Smooth muscle cell (in vitro differentiated cells): ENCODE measurements at regions not wholly inside any gene's neighbourhood (a gene's known extent, or its start where the extent isn't known, plus 50 kb on each side); places are given as distances from the start of the nearest gene placed in this dataset.

Experiments used
- DNase-seq: peaks from one replicate; lab custom pipeline; 2025; ENCODE audit not compliant: unreplicated experiment; lab: John Stamatoyannopoulos, UW
- H2AFZ ChIP-seq: fragments of 200-600 bp; sonication (generic); 2 replicates; pipeline ENCODE4 v1.6.0; 2016; ENCODE audit warnings: antibody characterized with exemption, low read depth, mild to moderate bottlenecking
- H3F3A ChIP-seq: fragments of 200-600 bp; sonication (generic); 2 replicates; pipeline ENCODE4 v1.6.0; 2017; ENCODE audit warnings: antibody characterized with exemption, low read depth
- H3K27ac ChIP-seq: fragments of 200-600 bp; sonication (generic); 2 replicates; pipeline ENCODE4 v1.5.1; 2016; ENCODE audit warnings: low read depth, mild to moderate bottlenecking
- H3K27me3 ChIP-seq: fragments of 200-600 bp; sonication (generic); 2 replicates; pipeline ENCODE4 v1.6.1; 2016; ENCODE audit warnings: low read depth, mild to moderate bottlenecking
- H3K36me3 ChIP-seq: fragments of 200-600 bp; sonication (generic); 2 replicates; pipeline ENCODE4 v1.5.1; 2016; ENCODE audit warnings: low read depth
- H3K4me1 ChIP-seq: fragments of 200-600 bp; sonication (generic); 2 replicates; pipeline ENCODE4 v1.5.1; 2016; ENCODE audit warnings: low read depth
- H3K4me2 ChIP-seq: fragments of 200-600 bp; sonication (generic); 2 replicates; pipeline ENCODE4 v1.6.0; 2016; ENCODE audit warnings: mild to moderate bottlenecking
- H3K4me3 ChIP-seq: fragments of 200-600 bp; sonication (generic); 2 replicates; pipeline ENCODE4 v1.5.1; 2016; ENCODE audit warnings: mild to moderate bottlenecking
- H3K79me2 ChIP-seq: fragments of 200-600 bp; sonication (generic); 2 replicates; pipeline ENCODE4 v1.6.0; 2016; ENCODE audit warnings: low read depth, mild to moderate bottlenecking
- H3K9ac ChIP-seq: fragments of 200-600 bp; sonication (generic); 2 replicates; pipeline ENCODE4 v1.6.0; 2016; ENCODE audit warnings: low read depth
- H3K9me3 ChIP-seq: fragments of 200-600 bp; sonication (generic); replicated peaks from 2 replicates; pipeline ENCODE4 v1.5.1; 2016; ENCODE audit warnings: low read depth
- H4K20me1 ChIP-seq: fragments of 200-600 bp; sonication (generic); 2 replicates; pipeline ENCODE4 v1.6.0; 2016; ENCODE audit warnings: low read depth
- WGBS: methylation state at CpG from one replicate; pipeline ENCODE4 v1.1.7; 2016; ENCODE audit warnings: low lambda C conversion rate; 5-methylcytosine and 5-hydroxymethylcytosine counted together
- TF ChIP-seq, protein P1 (sequence below): fragments of 200-600 bp; sonication (generic); IDR thresholded peaks from 2 replicates; pipeline ENCODE4 v1.5.1; 2017; ENCODE audit warnings: borderline replicate concordance, mild to moderate bottlenecking, antibody characterized with exemption; ENCODE audit not compliant: insufficient read depth, poor library complexity, severe bottlenecking

DNA sequence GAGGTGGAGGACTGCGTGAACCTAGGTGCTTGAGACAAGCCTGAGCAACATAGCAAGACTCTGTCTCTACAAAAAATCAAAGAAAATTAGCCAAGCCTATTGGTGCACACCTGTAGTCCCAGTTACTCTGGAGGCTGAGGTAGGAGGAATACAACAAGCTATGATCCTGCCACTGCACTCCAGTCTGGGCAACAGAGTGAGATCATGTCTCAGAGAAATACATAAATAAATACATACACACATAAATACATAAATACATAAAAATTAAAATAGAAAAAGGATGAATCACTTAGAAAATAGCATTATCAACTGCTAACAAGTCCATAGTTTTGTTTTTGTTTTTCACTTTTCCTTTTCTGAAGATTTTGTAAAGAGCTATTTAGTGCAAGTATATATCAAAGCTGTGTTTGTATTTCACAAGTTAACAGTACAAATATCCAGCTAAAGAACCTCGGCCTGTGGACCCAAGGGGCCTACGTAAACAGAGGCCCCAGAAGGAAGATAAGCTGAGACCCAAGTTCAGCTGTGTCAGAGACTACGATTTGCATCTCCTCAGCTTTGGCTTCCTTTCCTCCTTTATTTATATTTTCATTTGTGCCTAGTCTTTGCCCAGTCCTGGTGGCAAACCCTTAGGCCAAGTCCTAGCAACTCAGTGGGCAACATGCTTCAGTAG is 67.1 kb upstream of the ROBO2 start:
- H3K9me3 ChIP-seq, result no peaks in the 10 kb centered on the region
- H3K4me3 ChIP-seq, result no peak overlapping the region
- no peak for DNase-seq
- no peak overlapping the region for H3K9ac ChIP-seq
- no peaks in the 10 kb centered on the region for H4K20me1 ChIP-seq
- H3F3A ChIP-seq, result no peaks in the 10 kb centered on the region
- TF ChIP-seq, protein P1, sequence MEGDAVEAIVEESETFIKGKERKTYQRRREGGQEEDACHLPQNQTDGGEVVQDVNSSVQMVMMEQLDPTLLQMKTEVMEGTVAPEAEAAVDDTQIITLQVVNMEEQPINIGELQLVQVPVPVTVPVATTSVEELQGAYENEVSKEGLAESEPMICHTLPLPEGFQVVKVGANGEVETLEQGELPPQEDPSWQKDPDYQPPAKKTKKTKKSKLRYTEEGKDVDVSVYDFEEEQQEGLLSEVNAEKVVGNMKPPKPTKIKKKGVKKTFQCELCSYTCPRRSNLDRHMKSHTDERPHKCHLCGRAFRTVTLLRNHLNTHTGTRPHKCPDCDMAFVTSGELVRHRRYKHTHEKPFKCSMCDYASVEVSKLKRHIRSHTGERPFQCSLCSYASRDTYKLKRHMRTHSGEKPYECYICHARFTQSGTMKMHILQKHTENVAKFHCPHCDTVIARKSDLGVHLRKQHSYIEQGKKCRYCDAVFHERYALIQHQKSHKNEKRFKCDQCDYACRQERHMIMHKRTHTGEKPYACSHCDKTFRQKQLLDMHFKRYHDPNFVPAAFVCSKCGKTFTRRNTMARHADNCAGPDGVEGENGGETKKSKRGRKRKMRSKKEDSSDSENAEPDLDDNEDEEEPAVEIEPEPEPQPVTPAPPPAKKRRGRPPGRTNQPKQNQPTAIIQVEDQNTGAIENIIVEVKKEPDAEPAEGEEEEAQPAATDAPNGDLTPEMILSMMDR, result no peak
- H2AFZ ChIP-seq, result peak overlapping the region; percentile 67
- H3K27me3 ChIP-seq, result no peaks in the 10 kb centered on the region
- no peak overlapping the region for H3K4me2 ChIP-seq
- no peak overlapping the region for H3K27ac ChIP-seq
- H3K36me3 ChIP-seq, result no peaks in the 10 kb centered on the region
- H3K79me2 ChIP-seq, result no peaks in the 10 kb centered on the region
- WGBS, result 66% methylated on average over 4 of the region's 4 CpGs
- H3K4me1 ChIP-seq, result peaks cover 16% of the 10 kb centered on the region

DNA sequence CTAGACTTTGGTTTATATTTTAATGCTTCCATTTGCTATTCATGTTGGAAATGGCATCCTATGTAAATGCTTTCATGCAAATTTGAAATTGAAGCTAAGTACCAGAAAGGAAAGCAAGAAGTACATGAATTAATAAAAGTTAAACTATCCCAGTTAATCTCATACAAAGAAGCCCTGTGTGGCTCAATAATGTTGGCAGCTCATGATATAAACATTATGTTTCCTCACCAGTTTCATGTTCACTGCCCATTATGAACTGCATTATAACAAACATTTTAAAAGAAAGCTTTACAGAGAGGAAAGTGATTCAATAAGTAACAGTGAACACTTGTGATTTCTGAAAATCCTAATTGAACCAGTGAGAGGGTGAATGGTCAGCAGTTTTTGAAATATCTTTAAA is 62.9 kb upstream of the ROBO2 start:
- Histone ChIP-seq H3K9me3 (no peaks in the 10 kb centered on the region), H4K20me1 (no peaks in the 10 kb centered on the region), H3K27ac (no peak overlapping the region), H3K36me3 (no peaks in the 10 kb centered on the region), H3K79me2 (no peaks in the 10 kb centered on the region), H3K4me2 (no peak overlapping the region), H3F3A (no peaks in the 10 kb centered on the region), H3K27me3 (no peaks in the 10 kb centered on the region), H2AFZ (no peak overlapping the region), H3K9ac (no peak overlapping the region), H3K4me1 (no peaks in the 10 kb centered on the region), H3K4me3 (no peak overlapping the region)
- TF ChIP-seq, protein P1, result no peak
- DNase-seq, result no peak

DNA sequence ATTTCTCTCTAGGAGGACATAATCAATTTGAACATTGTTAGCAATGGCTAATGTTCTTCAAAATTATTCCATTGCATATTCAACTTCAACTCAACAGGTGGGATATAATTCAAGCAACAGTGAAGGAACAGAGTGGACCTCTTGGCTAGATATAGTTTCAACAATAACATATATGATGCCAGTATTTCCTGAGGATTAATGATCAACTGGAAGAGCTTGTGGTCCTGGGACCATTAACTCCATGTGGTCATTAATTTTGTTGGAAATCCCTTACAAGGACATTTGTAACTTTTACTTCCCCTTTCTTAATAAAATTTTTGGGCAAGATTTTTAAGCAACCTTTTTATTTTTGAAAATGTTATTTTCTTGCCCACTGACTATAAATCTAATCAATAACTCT is 54.3 kb upstream of the ROBO2 start:
- no peak for DNase-seq
- no peaks in the 10 kb centered on the region for H3K36me3 ChIP-seq
- no peaks in the 10 kb centered on the region for H3K79me2 ChIP-seq
- no peaks in the 10 kb centered on the region for H3K4me1 ChIP-seq
- TF ChIP-seq, protein P1, result no peak
- no peak overlapping the region for H3K27ac ChIP-seq
- H3K9me3 ChIP-seq, result no peaks in the 10 kb centered on the region
- no peak overlapping the region for H3K4me2 ChIP-seq
- peaks cover 3% of the 10 kb centered on the region for H3K27me3 ChIP-seq
- no peak overlapping the region for H3K4me3 ChIP-seq
- H3K9ac ChIP-seq, result no peak overlapping the region
- no peaks in the 10 kb centered on the region for H4K20me1 ChIP-seq
- H3F3A ChIP-seq, result no peaks in the 10 kb centered on the region
- H2AFZ ChIP-seq, result no peak overlapping the region

DNA sequence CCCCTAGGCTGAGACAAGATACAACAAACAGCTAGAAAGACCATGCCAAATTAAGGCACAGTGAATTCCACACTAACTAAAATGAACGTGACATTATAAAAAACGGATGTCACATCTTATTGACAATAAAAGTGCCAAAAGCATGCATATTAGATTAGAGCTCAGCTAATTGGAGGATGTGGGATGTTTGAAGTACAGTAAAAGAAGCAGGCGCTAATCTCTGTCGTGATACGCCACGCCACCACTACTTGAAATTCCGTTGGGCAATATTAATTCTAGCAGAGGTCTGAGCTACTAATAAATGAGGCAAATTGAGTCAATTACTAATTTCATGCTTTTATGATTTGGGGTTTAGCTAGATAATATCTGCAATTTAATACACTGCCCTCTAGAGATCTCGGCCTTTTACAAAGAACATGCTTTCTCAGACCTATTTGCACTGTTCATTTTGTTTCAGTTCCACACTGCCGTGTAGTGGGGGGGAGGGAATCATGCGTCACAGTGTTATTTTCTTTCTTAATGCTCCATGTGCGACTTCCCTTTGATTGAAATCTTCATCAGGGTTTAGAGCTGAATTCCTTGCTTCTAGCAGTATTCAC is 52.9 kb upstream of the ROBO2 start:
- H3F3A ChIP-seq, result no peaks in the 10 kb centered on the region
- TF ChIP-seq, protein P1, result no peak
- H3K4me1 ChIP-seq, result no peaks in the 10 kb centered on the region
- no peak overlapping the region for H3K4me2 ChIP-seq
- H3K4me3 ChIP-seq, result no peak overlapping the region
- no peaks in the 10 kb centered on the region for H3K36me3 ChIP-seq
- H3K79me2 ChIP-seq, result no peaks in the 10 kb centered on the region
- no peak for DNase-seq
- H3K9ac ChIP-seq, result no peak overlapping the region
- peaks cover 3% of the 10 kb centered on the region for H3K27me3 ChIP-seq
- H4K20me1 ChIP-seq, result no peaks in the 10 kb centered on the region
- no peaks in the 10 kb centered on the region for H3K9me3 ChIP-seq
- WGBS, result 72% methylated on average over 11 of the region's 11 CpGs
- peak overlapping the region; percentile 34 for H2AFZ ChIP-seq
- no peak overlapping the region for H3K27ac ChIP-seq
